ENCODE measurements at regions not wholly inside any gene's neighbourhood (a gene's known extent, or its start where the extent isn't known, plus 50 kb on each side); places are given as distances from the start of the nearest gene placed in this dataset.

GRCh38 chrX:40953369-40953768 is 131.9 kb upstream of the USP9X start:
- Histone ChIP-seq H3K36me3 (no peaks in the 10 kb centered on the region), H3K4me3 (peak overlapping the region in 1 of 10 donors; percentile 24), H3K4me1 (peaks cover 0 to 7% (median 0%) of the 10 kb centered on the region in 9 donors), H3K27me3 (peaks cover 0 to 30% (median 0%) of the 10 kb centered on the region in 7 donors), H3K27ac (peak overlapping the region in 1 of 10 donors; percentile 15), H3K9me3 (no peaks in the 10 kb centered on the region)
- intact Hi-C loops (cut with DNase I): no loop called here
- TF ChIP-seq CTCF (IDR thresholded peaks at IDR 0.05): no peak
- WGBS, 2 donors: 88 to 91% methylated on average over 2 of the region's 2 CpGs
- DNase-seq: no peak
- ATAC-seq: no peak

GRCh38 chrX:40960041-40960440 is 125.2 kb upstream of the USP9X start:
- H3K9me3 ChIP-seq: peaks cover 0 to 11% (median 0%) of the 10 kb centered on the region in 11 donors
- H3K27me3 ChIP-seq: peaks cover 0 to 9% (median 0%) of the 10 kb centered on the region in 7 donors
- H3K36me3 ChIP-seq: no peaks in the 10 kb centered on the region
- no peak overlapping the region for H3K4me3 ChIP-seq
- WGBS, 2 donors: 90 to 96% methylated on average over 4 of the region's 4 CpGs
- H3K27ac ChIP-seq: no peak overlapping the region
- ATAC-seq: no peak
- no peak for TF ChIP-seq CTCF (IDR thresholded peaks at IDR 0.05)
- intact Hi-C loops (cut with DNase I): loop anchor here in 1 of 10 donors (10.0 kb wide), 1 partner anchor 55 kb away; no protein-coding TSS in a partner anchor
- no peak for DNase-seq
- H3K4me1 ChIP-seq: peaks cover 0 to 4% (median 0%) of the 10 kb centered on the region in 9 donors

GRCh38 chrX:40962793-40963407 is 122.3 kb upstream of the USP9X start:
- Histone ChIP-seq H3K9me3 (peaks cover 0 to 12% (median 0%) of the 10 kb centered on the region in 11 donors), H3K36me3 (no peaks in the 10 kb centered on the region), H3K27ac (no peak overlapping the region), H3K4me1 (peaks cover 0 to 9% (median 0%) of the 10 kb centered on the region in 9 donors), H3K27me3 (peaks cover 0 to 3% (median 0%) of the 10 kb centered on the region in 7 donors), H3K4me3 (no peak overlapping the region)
- ATAC-seq: no peak
- WGBS, 2 donors: 90 to 91% methylated on average over 12 of the region's 12 CpGs
- intact Hi-C loops (cut with DNase I): loop anchor here in 1 of 10 donors (10.0 kb wide), 1 partner anchor 52 kb away; no protein-coding TSS in a partner anchor
- no peak for DNase-seq
- TF ChIP-seq CTCF (IDR thresholded peaks at IDR 0.05): no peak

DNA sequence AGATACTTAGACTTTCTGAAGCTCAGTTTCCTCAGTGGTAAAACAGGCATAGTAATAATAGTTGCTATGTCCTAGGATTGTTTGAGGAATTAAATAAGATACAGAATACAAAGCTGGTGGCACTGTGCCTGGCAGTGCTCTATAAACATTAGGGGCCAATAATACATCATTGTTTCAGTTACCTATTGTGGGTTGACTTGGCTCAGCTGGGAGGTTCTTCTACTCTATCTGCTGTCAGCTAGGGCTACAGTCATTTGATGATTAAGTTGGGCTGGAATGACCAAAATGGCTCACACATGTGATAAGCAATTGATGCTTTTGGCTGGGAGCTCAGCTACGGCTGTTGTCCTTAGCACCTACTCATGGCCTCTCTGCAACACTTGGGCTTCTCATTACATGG is 121.2 kb upstream of the USP9X start:
- Histone ChIP-seq H3K36me3 (no peaks in the 10 kb centered on the region), H3K27ac (no peak overlapping the region), H3K27me3 (no peaks in the 10 kb centered on the region), H3K4me1 (peaks cover 0 to 9% (median 0%) of the 10 kb centered on the region in 9 donors), H3K4me3 (no peak overlapping the region), H3K9me3 (peaks cover 0 to 16% (median 0%) of the 10 kb centered on the region in 11 donors)
- no peak for ATAC-seq
- 82 to 89% methylated on average over 1 of the region's 1 CpG for WGBS, 2 donors
- TF ChIP-seq CTCF (IDR thresholded peaks at IDR 0.05): no peak
- intact Hi-C loops (cut with DNase I): loop anchor here in 1 of 10 donors (10.0 kb wide), 1 partner anchor 51 kb away; no protein-coding TSS in a partner anchor
- no peak for DNase-seq

Measured in heart right ventricle (tissue), 16 donors.